RWPE2 (cell line): ENCODE measurements at regions not wholly inside any gene's neighbourhood (a gene's known extent, or its start where the extent isn't known, plus 50 kb on each side); places are given as distances from the start of the nearest gene placed in this dataset.

ENCODE experiments used
- ATAC-seq: fragments of 200-7000 bp; cut with Tn5 transposase; 3 replicates; pipeline ENCODE4 v1.9.1; 2021; ENCODE audit warnings: low read depth
- DNase-seq: peaks from one replicate; pipeline ENCODE4 v3.0.0-alpha.2; 2020; ENCODE audit warnings: low spot score
- H3K27ac ChIP-seq: fragments of 450-650 bp; 2 replicates; pipeline ENCODE4 v1.5.1; 2017; ENCODE audit warnings: mild to moderate bottlenecking; ENCODE audit not compliant: poor library complexity, severe bottlenecking
- H3K27me3 ChIP-seq: fragments of 250-450 bp; sonication (Bioruptor Pico); 2 replicates; pipeline ENCODE4 v1.5.1; 2021; ENCODE audit warnings: mild to moderate bottlenecking, moderate library complexity; ENCODE audit not compliant: insufficient read depth, poor library complexity, severe bottlenecking
- H3K36me3 ChIP-seq: fragments of 250-450 bp; sonication (Bioruptor Pico); 2 replicates; pipeline ENCODE4 v1.5.1; 2020; ENCODE audit warnings: low read depth, mild to moderate bottlenecking, moderate library complexity
- H3K4me1 ChIP-seq: fragments of 250-450 bp; sonication (Bioruptor Pico); 2 replicates; pipeline ENCODE4 v1.5.1; 2021; ENCODE audit warnings: mild to moderate bottlenecking, moderate library complexity; ENCODE audit not compliant: insufficient read depth, poor library complexity, severe bottlenecking
- H3K4me3 ChIP-seq: fragments of 250-450 bp; sonication (Bioruptor Pico); 2 replicates; pipeline ENCODE4 v1.5.1; 2021; ENCODE audit warnings: mild to moderate bottlenecking, moderate library complexity; ENCODE audit not compliant: severe bottlenecking
- H3K9me3 ChIP-seq: fragments of 250-450 bp; sonication (Bioruptor Pico); 2 replicates; pipeline ENCODE4 v1.5.1; 2021; ENCODE audit warnings: mild to moderate bottlenecking, moderate library complexity; ENCODE audit not compliant: severe bottlenecking
- CTCF ChIP-seq: fragments of 450-650 bp; IDR thresholded peaks from one replicate; pipeline ENCODE4 v1.5.1; 2017; ENCODE audit warnings: mild to moderate bottlenecking, moderate library complexity; ENCODE audit not compliant: poor library complexity, severe bottlenecking

- ATAC-seq (no peak), DNase-seq (no peak)
- Histone ChIP-seq H3K4me1 (no peaks in the 10 kb centered on the region), H3K9me3 (no peaks in the 10 kb centered on the region), H3K4me3 (no peak overlapping the region), H3K36me3 (no peaks in the 10 kb centered on the region), H3K27ac (no peak overlapping the region), H3K27me3 (peaks cover 26% of the 10 kb centered on the region)
- no peak for TF ChIP-seq CTCF
These were observed 62.3 kb upstream of the NKX2-2 start for GRCh38 chr20:21575981-21576740.

DNA sequence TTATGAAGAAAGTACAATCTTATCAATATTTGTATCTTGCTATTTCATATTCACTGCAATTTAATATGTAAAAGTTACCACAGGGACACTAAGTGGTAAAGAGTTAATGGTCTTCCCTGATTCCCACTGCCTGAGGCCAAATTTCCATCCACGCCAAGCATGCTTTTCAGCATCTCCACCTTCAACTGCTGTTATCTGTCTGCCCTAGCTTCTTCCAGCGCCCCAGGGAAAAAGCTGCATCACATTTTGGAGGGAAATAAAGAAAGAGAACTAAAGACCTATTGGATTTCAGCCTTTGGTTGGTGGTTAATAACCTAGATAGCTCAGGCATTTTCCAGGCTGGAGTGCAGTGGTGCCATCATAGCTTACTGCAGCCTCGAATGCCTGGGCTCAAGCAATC lies 61.3 kb upstream of the NKX2-2 start:
- Histone ChIP-seq H3K36me3 (no peaks in the 10 kb centered on the region), H3K27me3 (peaks cover 16% of the 10 kb centered on the region)
- no peak for DNase-seq

GRCh38 chr20:21574443-21574842 lies 60.6 kb upstream of the NKX2-2 start:
- Histone ChIP-seq H3K27me3 (peaks cover 12% of the 10 kb centered on the region), H3K4me3 (no peak overlapping the region), H3K36me3 (no peaks in the 10 kb centered on the region), H3K4me1 (no peaks in the 10 kb centered on the region), H3K27ac (no peak overlapping the region), H3K9me3 (no peaks in the 10 kb centered on the region)
- ATAC-seq (no peak), DNase-seq (no peak)
- TF ChIP-seq CTCF, result no peak

More for the DNA sequence above, 61.3 kb upstream of the NKX2-2 start:
- Histone ChIP-seq H3K4me3 (no peak overlapping the region), H3K9me3 (no peaks in the 10 kb centered on the region), H3K27ac (no peak overlapping the region), H3K4me1 (no peaks in the 10 kb centered on the region)
- no peak for TF ChIP-seq CTCF
- ATAC-seq, result no peak

- no peak overlapping the region for H3K4me3 ChIP-seq
- peaks cover 3% of the 10 kb centered on the region for H3K27me3 ChIP-seq
- no peaks in the 10 kb centered on the region for H3K4me1 ChIP-seq
- TF ChIP-seq CTCF, result no peak
- no peaks in the 10 kb centered on the region for H3K9me3 ChIP-seq
- no peak for DNase-seq
- no peak for ATAC-seq
- H3K27ac ChIP-seq, result no peak overlapping the region
- no peaks in the 10 kb centered on the region for H3K36me3 ChIP-seq
These were observed 59.4 kb upstream of the NKX2-2 start for GRCh38 chr20:21573259-21573658.

DNA sequence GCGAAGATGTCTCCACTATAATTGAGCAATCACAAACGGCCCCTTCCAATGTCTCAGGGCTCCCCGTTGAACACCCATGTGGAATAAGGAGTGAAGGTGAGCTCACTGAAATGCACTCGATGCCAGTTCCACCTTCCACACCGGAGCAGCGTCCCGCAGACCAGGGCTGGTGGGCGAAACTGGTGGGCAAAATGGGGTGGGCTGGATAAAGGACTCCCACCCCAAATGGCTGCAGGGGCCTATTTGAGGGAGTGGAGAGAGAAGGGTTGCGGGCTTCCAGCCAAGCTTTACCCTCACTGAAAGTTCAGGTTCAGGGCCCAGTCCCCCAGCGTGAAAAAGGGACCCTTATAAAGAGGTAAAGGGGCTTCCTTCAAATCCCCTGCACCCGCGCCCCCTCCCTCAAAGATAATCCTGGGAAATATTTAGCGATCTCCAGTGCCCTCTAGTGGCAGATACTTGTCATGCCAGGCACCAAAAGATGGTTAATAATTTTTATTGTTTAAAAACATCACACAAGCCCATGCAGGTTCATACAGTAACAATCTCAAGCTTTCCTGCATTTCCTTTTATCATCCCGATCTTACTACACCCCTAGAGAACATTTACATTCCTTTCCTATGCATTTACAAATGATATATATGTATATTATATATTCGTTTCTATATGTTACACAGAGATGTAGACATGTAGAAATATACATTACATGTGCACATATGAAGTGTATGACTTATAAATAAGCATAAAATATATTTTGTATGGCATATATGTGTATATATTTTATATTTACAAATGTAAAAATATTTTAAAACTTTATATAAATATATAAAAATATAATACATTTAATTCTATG lies 58.2 kb upstream of the NKX2-2 start:
- peaks cover 12% of the 10 kb centered on the region for H3K27me3 ChIP-seq
- H3K36me3 ChIP-seq, result no peaks in the 10 kb centered on the region
- H3K4me3 ChIP-seq, result no peak overlapping the region
- H3K9me3 ChIP-seq, result no peaks in the 10 kb centered on the region
- ATAC-seq, result no peak
- peak; percentile 93 for TF ChIP-seq CTCF
- no peak overlapping the region for H3K27ac ChIP-seq
- DNase-seq, result no peak
- H3K4me1 ChIP-seq, result no peaks in the 10 kb centered on the region
